Retinal pigment epithelial cell (primary cell): ENCODE measurements at regions not wholly inside any gene's neighbourhood (a gene's known extent, or its start where the extent isn't known, plus 50 kb on each side); places are given as distances from the start of the nearest gene placed in this dataset.

Experiments used
- DNase-seq: peaks from one replicate; pipeline ENCODE4 v3.0.0-alpha.2; 2010; ENCODE audit warnings: low read depth
- H3K4me3 ChIP-seq: 2 replicates; pipeline ENCODE4 v1.5.1; 2011; ENCODE audit warnings: mild to moderate bottlenecking, low read length, control low read depth, moderate library complexity
- TF ChIP-seq, protein P1 (sequence below): conservative IDR thresholded peaks from 2 replicates; pipeline ENCODE4 v1.5.1; 2011; ENCODE audit warnings: low read depth, low read length, control low read depth, inconsistent platforms

DNA sequence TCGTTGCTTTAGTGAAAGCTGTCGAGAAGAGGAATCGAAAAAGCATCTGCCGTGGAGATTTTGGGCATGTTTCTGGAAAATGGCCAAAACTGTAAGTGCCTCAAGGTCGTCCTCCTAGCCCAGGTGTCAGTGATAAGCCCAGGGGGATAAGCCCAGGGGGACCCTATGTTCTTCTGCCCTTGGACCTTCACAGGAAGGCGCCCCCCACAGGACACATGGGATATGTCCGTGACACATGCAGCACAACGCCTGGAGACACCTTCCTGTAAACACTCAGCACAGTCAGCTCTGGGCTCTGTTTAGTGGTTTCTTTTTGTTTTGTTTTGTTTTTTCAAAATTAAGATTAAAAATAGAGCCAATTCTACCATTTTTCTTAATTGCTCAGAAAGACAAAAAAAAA, 272.7 kb downstream of the KLF6 start:
- TF ChIP-seq, protein P1, sequence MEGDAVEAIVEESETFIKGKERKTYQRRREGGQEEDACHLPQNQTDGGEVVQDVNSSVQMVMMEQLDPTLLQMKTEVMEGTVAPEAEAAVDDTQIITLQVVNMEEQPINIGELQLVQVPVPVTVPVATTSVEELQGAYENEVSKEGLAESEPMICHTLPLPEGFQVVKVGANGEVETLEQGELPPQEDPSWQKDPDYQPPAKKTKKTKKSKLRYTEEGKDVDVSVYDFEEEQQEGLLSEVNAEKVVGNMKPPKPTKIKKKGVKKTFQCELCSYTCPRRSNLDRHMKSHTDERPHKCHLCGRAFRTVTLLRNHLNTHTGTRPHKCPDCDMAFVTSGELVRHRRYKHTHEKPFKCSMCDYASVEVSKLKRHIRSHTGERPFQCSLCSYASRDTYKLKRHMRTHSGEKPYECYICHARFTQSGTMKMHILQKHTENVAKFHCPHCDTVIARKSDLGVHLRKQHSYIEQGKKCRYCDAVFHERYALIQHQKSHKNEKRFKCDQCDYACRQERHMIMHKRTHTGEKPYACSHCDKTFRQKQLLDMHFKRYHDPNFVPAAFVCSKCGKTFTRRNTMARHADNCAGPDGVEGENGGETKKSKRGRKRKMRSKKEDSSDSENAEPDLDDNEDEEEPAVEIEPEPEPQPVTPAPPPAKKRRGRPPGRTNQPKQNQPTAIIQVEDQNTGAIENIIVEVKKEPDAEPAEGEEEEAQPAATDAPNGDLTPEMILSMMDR: peak; percentile 8
- no peak overlapping the region for H3K4me3 ChIP-seq
- DNase-seq: no peak

DNA sequence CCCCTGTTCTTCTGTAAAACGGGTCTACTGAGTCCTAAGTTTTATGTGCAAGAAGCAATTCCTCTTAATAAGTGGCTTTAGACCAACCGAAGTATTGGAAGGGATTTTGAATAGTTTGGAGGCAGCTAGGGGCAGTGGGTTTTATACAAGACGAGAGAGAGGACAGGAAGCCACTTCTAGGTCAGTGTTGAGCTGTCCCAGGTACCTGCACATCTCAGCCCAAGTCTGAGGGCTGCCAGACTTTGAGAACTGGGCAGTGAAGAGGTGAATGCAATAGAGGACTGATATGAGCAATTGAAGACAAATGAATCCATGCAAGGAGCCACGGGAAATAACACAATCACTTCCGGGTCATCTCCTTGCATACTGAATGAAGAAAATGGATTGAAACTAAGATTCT, 273.5 kb downstream of the KLF6 start:
- H3K4me3 ChIP-seq: no peak overlapping the region
- DNase-seq: no peak
- TF ChIP-seq, protein P1: no peak

DNA sequence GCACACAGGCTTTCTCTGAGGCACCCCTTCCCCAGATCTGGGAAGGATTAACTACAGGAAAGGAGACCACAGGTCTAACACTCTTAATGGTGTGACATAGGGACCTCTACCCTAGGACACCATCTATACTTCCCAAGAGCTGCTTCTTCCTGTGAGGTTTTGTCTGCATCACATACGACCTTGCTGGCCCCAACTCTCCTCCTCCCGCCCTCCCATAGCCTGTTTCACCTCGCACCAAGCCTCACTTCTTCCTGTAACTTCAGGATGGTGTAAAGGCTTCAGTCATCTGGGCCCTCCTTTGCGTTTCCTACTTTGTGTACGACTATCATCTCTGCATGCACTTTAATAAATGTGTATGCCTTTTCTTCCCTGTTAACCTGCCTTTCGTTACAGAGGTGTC, 274.3 kb downstream of the KLF6 start:
- no peak overlapping the region for H3K4me3 ChIP-seq
- TF ChIP-seq, protein P1: no peak
- DNase-seq: no peak

DNA sequence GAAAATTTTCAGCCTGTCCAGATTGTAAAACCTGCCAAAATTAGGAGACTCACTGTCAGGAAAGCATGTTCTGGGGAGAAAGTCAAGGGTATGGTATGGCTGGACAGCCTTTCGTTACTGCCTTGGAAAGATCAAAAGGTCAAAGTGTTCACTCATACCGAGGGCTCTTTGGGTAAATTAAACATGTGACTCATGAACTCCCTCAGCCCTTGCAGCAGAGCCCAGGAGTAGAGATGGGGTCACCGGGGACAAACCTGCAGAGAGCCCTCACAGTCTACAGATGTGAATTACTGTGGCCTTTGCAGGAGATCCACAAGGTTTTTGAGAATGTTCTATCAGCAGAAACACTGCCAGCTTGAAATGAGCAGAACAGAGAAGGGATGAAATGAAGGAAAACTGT, 275.7 kb downstream of the KLF6 start:
- DNase-seq: no peak
- TF ChIP-seq, protein P1: no peak
- H3K4me3 ChIP-seq: no peak overlapping the region

DNA sequence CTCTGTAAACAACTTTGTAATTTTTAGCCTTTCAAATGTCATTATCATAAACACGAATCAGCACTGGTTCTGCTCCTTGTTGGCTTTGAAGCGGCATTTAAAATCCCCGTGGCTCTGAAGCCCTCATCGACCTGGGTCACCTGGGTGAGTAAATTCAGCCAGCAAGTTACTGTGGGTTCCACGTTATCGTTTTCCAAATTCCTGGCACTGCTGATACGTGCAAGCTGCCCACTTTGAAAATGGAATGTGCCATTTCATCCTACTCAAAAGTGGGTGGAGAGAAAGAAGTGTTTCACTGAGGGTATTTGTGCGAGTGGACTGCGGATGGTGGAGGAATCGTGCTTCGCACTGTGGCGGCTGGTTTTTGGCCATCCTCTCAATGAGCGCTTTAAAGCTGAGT, 281.7 kb downstream of the KLF6 start:
- TF ChIP-seq, protein P1: no peak
- DNase-seq: no peak
- H3K4me3 ChIP-seq: no peak overlapping the region

GRCh38 chr10:3502673-3503072, 282.3 kb downstream of the KLF6 start:
- H3K4me3 ChIP-seq: no peak overlapping the region
- TF ChIP-seq, protein P1: no peak
- no peak for DNase-seq

GRCh38 chr10:3500408-3500856, 284.6 kb downstream of the KLF6 start:
- DNase-seq: peak; percentile 98
- TF ChIP-seq, protein P1: no peak
- H3K4me3 ChIP-seq: no peak overlapping the region
